ENCODE measurements at regions not wholly inside any gene's neighbourhood (a gene's known extent, or its start where the extent isn't known, plus 50 kb on each side); places are given as distances from the start of the nearest gene placed in this dataset.

GRCh38 chr14:85464135-85464895 is 65.6 kb upstream of the FLRT2 start:
- Histone ChIP-seq H3K36me3 (ENCODE audit: control insufficient read depth in 2 of 2, insufficient read depth in 1 of 2, low read length in 2 of 2) (no peaks in the 10 kb centered on the region), H3K4me3 (ENCODE audit: low read depth, low read length) (no peak overlapping the region), H3K4me1 (ENCODE audit: control insufficient read depth, insufficient read depth, low read length) (no peaks in the 10 kb centered on the region), H3K9me3 (ENCODE audit: control insufficient read depth, insufficient read depth, low read depth, low read length) (no peaks in the 10 kb centered on the region), H3K27ac (ENCODE audit: extremely low read depth, low read depth, low read length) (no peak overlapping the region)
- POLR2A ChIA-PET = no interaction called here
- CTCF ChIA-PET = no interaction called here
- no peak for TF ChIP-seq ZNF223 (tag by site-specific recombination; IDR thresholded peaks at IDR 0.05)
- no peak for TF ChIP-seq ZFHX2 (tag by site-specific recombination; conservative IDR thresholded peaks at IDR 0.05)
- TF ChIP-seq ZNF513 (tag by site-specific recombination; IDR thresholded peaks at IDR 0.05) = no peak
- no peak for TF ChIP-seq ZIC2 (tag by site-specific recombination; IDR thresholded peaks at IDR 0.05)
- no peak for TF ChIP-seq PBX3 (CRISPR knock-in tag; IDR thresholded peaks at IDR 0.05)

GRCh38 chr14:85466678-85467077 is 63.3 kb upstream of the FLRT2 start:
- Histone ChIP-seq H3K27ac (ENCODE audit: extremely low read depth, low read depth, low read length) (no peak overlapping the region), H3K9me3 (ENCODE audit: control insufficient read depth, insufficient read depth, low read depth, low read length) (no peaks in the 10 kb centered on the region), H3K4me3 (ENCODE audit: low read depth, low read length) (no peak overlapping the region), H3K4me1 (ENCODE audit: control insufficient read depth, insufficient read depth, low read length) (peaks cover 2% of the 10 kb centered on the region; the same call in 1 of the 2 replicates), H3K36me3 (ENCODE audit: control insufficient read depth in 2 of 2, insufficient read depth in 1 of 2, low read length in 2 of 2) (no peaks in the 10 kb centered on the region)
- ChIA-PET CTCF (no interaction called here), POLR2A (no interaction called here)
- TF ChIP-seq ZNF248 (tag by site-specific recombination; IDR thresholded peaks at IDR 0.05) = no peak
- TF ChIP-seq ZNF785 (tag by site-specific recombination; IDR thresholded peaks at IDR 0.05) = no peak
- no peak for TF ChIP-seq ZNF837 (tag by site-specific recombination; IDR thresholded peaks at IDR 0.05)
- TF ChIP-seq HOXD13 (CRISPR knock-in tag; IDR thresholded peaks at IDR 0.05; ENCODE audit: borderline replicate concordance) = no peak
- no peak for TF ChIP-seq SALL2 (tag by site-specific recombination; IDR thresholded peaks at IDR 0.05; ENCODE audit: borderline replicate concordance)
- TF ChIP-seq ZBTB21 (tag by site-specific recombination; IDR thresholded peaks at IDR 0.05) = no peak
- no peak for TF ChIP-seq ZNF777 (tag by site-specific recombination; IDR thresholded peaks at IDR 0.05; ENCODE audit: borderline replicate concordance)
- no peak for TF ChIP-seq ZBTB6 (tag by site-specific recombination; IDR thresholded peaks at IDR 0.05)
- TF ChIP-seq ZBTB49 (tag by site-specific recombination; IDR thresholded peaks at IDR 0.05; ENCODE audit: low read depth) = no peak
- no peak for TF ChIP-seq ZNF585B (tag by site-specific recombination; IDR thresholded peaks at IDR 0.05)
- TF ChIP-seq ZNF423 (tag by site-specific recombination; IDR thresholded peaks at IDR 0.05) = no peak
- no peak for TF ChIP-seq ZBTB44 (tag by site-specific recombination; IDR thresholded peaks at IDR 0.05)
- TF ChIP-seq ZNF157 (tag by site-specific recombination; IDR thresholded peaks at IDR 0.05) = no peak
- TF ChIP-seq ZNF664 (tag by site-specific recombination; IDR thresholded peaks at IDR 0.05) = no peak
- no peak for TF ChIP-seq REST (tag by site-specific recombination; IDR thresholded peaks at IDR 0.05)
